PC-3 (cell line): ENCODE measurements at regions not wholly inside any gene's neighbourhood (a gene's known extent, or its start where the extent isn't known, plus 50 kb on each side); places are given as distances from the start of the nearest gene placed in this dataset.

Experiments
- EZH2 ChIP-seq: fragments of 300-600 bp; sonication (generic); IDR thresholded peaks from one replicate; pipeline ENCODE4 v1.6.1; 2017; ENCODE audit warnings: antibody characterized with exemption, mild to moderate bottlenecking, low read length; ENCODE audit not compliant: unreplicated experiment
- EZH2phosphoT487 ChIP-seq: fragments of 300-600 bp; sonication (generic); IDR thresholded peaks from 2 replicates; pipeline ENCODE4 v1.6.1; 2018; ENCODE audit warnings: mild to moderate bottlenecking, antibody characterized with exemption, low read length, borderline replicate concordance
- TF ChIP-seq, protein P1 (sequence below): fragments of 300-600 bp; sonication (generic); conservative IDR thresholded peaks from 2 replicates; pipeline ENCODE4 v1.5.1; 2017; ENCODE audit warnings: antibody characterized with exemption, low read depth, mild to moderate bottlenecking, low read length

DNA sequence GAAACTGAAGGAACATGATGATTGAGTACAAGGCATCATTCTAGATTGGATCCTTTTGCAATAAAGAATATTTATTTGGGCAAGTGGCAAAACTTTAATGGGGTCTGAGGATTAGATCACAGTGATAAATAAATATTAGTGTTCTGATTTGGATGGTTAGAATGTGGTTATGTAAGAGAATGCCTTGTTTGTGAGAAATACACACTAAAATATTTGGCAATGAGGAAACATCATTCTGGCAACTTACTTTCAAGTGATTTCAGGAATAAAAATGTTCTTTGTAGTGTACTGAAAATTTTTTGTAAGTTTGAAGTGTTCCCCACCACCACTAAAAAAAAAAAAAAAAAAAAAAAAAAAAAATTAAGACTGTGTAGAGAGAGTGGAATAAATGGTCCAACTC, 185.1 kb upstream of the NEBL start:
- no peak for TF ChIP-seq EZH2
- TF ChIP-seq, protein P1, sequence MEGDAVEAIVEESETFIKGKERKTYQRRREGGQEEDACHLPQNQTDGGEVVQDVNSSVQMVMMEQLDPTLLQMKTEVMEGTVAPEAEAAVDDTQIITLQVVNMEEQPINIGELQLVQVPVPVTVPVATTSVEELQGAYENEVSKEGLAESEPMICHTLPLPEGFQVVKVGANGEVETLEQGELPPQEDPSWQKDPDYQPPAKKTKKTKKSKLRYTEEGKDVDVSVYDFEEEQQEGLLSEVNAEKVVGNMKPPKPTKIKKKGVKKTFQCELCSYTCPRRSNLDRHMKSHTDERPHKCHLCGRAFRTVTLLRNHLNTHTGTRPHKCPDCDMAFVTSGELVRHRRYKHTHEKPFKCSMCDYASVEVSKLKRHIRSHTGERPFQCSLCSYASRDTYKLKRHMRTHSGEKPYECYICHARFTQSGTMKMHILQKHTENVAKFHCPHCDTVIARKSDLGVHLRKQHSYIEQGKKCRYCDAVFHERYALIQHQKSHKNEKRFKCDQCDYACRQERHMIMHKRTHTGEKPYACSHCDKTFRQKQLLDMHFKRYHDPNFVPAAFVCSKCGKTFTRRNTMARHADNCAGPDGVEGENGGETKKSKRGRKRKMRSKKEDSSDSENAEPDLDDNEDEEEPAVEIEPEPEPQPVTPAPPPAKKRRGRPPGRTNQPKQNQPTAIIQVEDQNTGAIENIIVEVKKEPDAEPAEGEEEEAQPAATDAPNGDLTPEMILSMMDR = no peak
- no peak for TF ChIP-seq EZH2phosphoT487
